ENCODE measurements at regions not wholly inside any gene's neighbourhood (a gene's known extent, or its start where the extent isn't known, plus 50 kb on each side); places are given as distances from the start of the nearest gene placed in this dataset.

- TF ChIP-seq, protein P1, sequence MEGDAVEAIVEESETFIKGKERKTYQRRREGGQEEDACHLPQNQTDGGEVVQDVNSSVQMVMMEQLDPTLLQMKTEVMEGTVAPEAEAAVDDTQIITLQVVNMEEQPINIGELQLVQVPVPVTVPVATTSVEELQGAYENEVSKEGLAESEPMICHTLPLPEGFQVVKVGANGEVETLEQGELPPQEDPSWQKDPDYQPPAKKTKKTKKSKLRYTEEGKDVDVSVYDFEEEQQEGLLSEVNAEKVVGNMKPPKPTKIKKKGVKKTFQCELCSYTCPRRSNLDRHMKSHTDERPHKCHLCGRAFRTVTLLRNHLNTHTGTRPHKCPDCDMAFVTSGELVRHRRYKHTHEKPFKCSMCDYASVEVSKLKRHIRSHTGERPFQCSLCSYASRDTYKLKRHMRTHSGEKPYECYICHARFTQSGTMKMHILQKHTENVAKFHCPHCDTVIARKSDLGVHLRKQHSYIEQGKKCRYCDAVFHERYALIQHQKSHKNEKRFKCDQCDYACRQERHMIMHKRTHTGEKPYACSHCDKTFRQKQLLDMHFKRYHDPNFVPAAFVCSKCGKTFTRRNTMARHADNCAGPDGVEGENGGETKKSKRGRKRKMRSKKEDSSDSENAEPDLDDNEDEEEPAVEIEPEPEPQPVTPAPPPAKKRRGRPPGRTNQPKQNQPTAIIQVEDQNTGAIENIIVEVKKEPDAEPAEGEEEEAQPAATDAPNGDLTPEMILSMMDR (IDR thresholded peaks at IDR 0.05) = no peak
- TF ChIP-seq POLR2A (IDR thresholded peaks at IDR 0.05) = no peak
- no peak for TF ChIP-seq EP300 (IDR thresholded peaks at IDR 0.05)
These were observed 677.0 kb upstream of the FANCL start for GRCh38 chr2:58918141-58918540.
